ENCODE measurements at regions not wholly inside any gene's neighbourhood (a gene's known extent, or its start where the extent isn't known, plus 50 kb on each side); places are given as distances from the start of the nearest gene placed in this dataset.

DNA sequence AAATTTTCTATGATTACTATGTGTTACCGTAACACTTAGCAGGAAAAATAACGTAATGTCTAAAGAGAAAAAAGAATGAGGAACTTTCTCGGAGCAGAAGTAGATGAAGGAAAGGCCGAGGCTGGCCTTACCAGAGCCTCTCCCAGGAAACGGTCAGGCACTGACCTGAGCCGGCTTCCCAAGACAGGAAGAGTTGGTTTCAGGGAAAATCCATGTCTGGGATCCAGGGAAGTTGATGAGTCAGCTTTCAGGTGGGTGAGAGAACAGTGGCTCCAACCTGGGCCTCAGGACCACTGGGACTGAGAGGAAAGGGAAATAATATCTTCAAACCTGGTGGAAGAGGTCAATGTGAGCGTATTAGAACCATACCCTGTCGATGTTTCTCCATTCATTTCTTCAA is 93.3 kb upstream of the UBL3 start:
- Histone ChIP-seq H3K4me3 (no peak overlapping the region), H3K27me3 (ENCODE audit: low read depth) (peaks cover 49% of the 10 kb centered on the region), H3K36me3 (replicated peaks) (no peaks in the 10 kb centered on the region), H3K9me3 (no peaks in the 10 kb centered on the region), H3K4me1 (peaks cover 17% of the 10 kb centered on the region)
- in situ Hi-C loops (cut with MboI; ENCODE audit: low sequenced_read_pairs) = no loop called here
- peak in 1 of 2 experiments; percentile 18 for DNase-seq (ENCODE audit: low spot score in 2 of 2)

- Histone ChIP-seq H3K4me1 (peaks cover 17% of the 10 kb centered on the region), H3K4me3 (no peak overlapping the region), H3K36me3 (replicated peaks) (no peaks in the 10 kb centered on the region), H3K9me3 (no peaks in the 10 kb centered on the region), H3K27me3 (ENCODE audit: low read depth) (peaks cover 48% of the 10 kb centered on the region)
- peak; percentile 56 to 88 for DNase-seq (ENCODE audit: low spot score in 2 of 2)
- in situ Hi-C loops (cut with MboI; ENCODE audit: low sequenced_read_pairs) = no loop called here
Measured at GRCh38 chr13:29943273-29943672, 92.9 kb upstream of the UBL3 start.

GRCh38 chr13:29940715-29941114 is 90.3 kb upstream of the UBL3 start:
- no peaks in the 10 kb centered on the region for H3K36me3 ChIP-seq (replicated peaks)
- no peak overlapping the region for H3K4me3 ChIP-seq
- peaks cover 57% of the 10 kb centered on the region for H3K27me3 ChIP-seq (ENCODE audit: low read depth)
- DNase-seq (ENCODE audit: low spot score in 2 of 2) = no peak
- peaks cover 17% of the 10 kb centered on the region for H3K4me1 ChIP-seq
- no peaks in the 10 kb centered on the region for H3K9me3 ChIP-seq
- in situ Hi-C loops (cut with MboI; ENCODE audit: low sequenced_read_pairs) = no loop called here

DNA sequence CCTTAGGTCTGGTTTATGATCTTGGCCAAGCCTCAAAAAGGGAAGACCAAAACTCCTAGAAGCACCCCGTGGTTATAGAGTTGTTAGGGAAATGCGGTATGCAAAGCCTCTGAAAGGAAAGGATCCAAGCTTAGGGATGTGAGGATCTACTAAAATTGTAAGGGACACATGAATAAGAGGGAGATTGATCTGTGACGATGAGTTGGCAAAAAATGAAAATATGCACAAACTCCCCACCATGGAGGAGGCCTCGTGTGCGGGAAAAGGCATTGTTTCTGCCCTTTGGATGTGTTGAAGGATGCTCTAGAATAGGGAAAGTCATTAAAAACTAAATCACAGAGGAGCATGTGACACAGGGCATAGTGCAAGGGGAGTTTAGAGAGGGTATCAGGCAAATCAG is 88.7 kb upstream of the UBL3 start:
- Histone ChIP-seq H3K4me3 (no peak overlapping the region), H3K36me3 (replicated peaks) (no peaks in the 10 kb centered on the region), H3K9me3 (no peaks in the 10 kb centered on the region), H3K27me3 (ENCODE audit: low read depth) (peaks cover 55% of the 10 kb centered on the region), H3K4me1 (peaks cover 17% of the 10 kb centered on the region)
- DNase-seq (ENCODE audit: low spot score in 2 of 2) = no peak
- in situ Hi-C loops (cut with MboI; ENCODE audit: low sequenced_read_pairs) = no loop called here

GRCh38 chr13:29937841-29938240 is 87.4 kb upstream of the UBL3 start:
- in situ Hi-C loops (cut with MboI; ENCODE audit: low sequenced_read_pairs) = no loop called here

GRCh38 chr13:29937379-29937778 is 87.0 kb upstream of the UBL3 start:
- Histone ChIP-seq H3K27me3 (ENCODE audit: low read depth) (peaks cover 58% of the 10 kb centered on the region), H3K4me3 (no peak overlapping the region), H3K9me3 (no peaks in the 10 kb centered on the region), H3K36me3 (replicated peaks) (no peaks in the 10 kb centered on the region), H3K4me1 (peaks cover under 1% of the 10 kb centered on the region; the same call in 1 of the 2 replicates)
- in situ Hi-C loops (cut with MboI; ENCODE audit: low sequenced_read_pairs) = no loop called here
- no peak for DNase-seq (ENCODE audit: low spot score in 2 of 2)

More at GRCh38 chr13:29937841-29938240, 87.4 kb upstream of the UBL3 start:
- H3K27me3 ChIP-seq (ENCODE audit: low read depth) = peaks cover 58% of the 10 kb centered on the region
- no peak overlapping the region for H3K4me3 ChIP-seq
- no peak for DNase-seq (ENCODE audit: low spot score in 2 of 2)
- peaks cover 5% of the 10 kb centered on the region for H3K4me1 ChIP-seq
- no peaks in the 10 kb centered on the region for H3K9me3 ChIP-seq
- no peaks in the 10 kb centered on the region for H3K36me3 ChIP-seq (replicated peaks)

- Histone ChIP-seq H3K9me3 (no peaks in the 10 kb centered on the region), H3K27me3 (ENCODE audit: low read depth) (peaks cover 54% of the 10 kb centered on the region), H3K4me3 (no peak overlapping the region), H3K36me3 (replicated peaks) (no peaks in the 10 kb centered on the region), H3K4me1 (no peaks in the 10 kb centered on the region)
- in situ Hi-C loops (cut with MboI; ENCODE audit: low sequenced_read_pairs) = no loop called here
- DNase-seq (ENCODE audit: low spot score in 2 of 2) = no peak
Measured at GRCh38 chr13:29936956-29937355, 86.5 kb upstream of the UBL3 start.

DNA sequence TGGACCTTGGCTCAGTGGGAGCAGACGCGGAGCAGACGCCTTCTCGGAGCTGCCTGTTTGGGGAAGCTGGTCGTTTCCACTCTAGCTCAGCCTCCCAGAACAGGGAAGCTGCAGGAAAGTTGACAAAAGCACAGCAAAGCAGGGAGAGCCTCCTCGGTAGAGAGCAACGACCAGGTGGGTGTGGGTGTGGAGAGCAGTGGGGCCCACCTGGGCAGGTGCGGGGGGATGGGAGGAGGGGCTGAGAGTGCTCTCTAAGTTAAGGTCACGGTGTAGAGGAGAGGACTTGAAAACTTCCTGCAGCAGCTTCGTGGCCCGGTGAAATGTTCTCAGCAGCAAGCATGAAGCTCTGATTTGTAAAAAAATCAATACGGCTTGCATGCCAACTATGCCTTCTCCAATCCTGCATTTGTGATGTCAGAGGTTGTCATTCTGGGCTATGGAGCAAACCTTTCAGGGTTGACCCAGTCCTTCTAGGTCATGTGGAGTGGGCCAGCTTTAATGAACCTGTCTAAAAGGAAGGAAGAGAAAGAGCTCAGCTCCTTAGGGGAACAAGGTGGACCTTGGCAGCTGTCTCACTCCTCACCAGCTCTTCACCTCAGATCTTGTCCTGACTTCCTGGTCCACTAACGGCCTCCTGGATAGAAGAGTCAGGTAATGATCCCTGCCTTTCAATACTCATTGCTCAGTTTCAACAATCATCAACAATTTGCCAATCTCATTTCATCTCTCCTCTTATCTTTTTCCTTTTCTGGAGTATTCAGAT is 85.8 kb upstream of the UBL3 start:
- H3K4me1 ChIP-seq = no peaks in the 10 kb centered on the region
- peaks cover 47% of the 10 kb centered on the region for H3K27me3 ChIP-seq (ENCODE audit: low read depth)
- no peaks in the 10 kb centered on the region for H3K36me3 ChIP-seq (replicated peaks)
- no peak overlapping the region for H3K4me3 ChIP-seq
- in situ Hi-C loops (cut with MboI; ENCODE audit: low sequenced_read_pairs) = no loop called here
- no peak for DNase-seq (ENCODE audit: low spot score in 2 of 2)
- no peaks in the 10 kb centered on the region for H3K9me3 ChIP-seq

GRCh38 chr13:29935309-29935981 is 85.0 kb upstream of the UBL3 start:
- Histone ChIP-seq H3K4me1 (no peaks in the 10 kb centered on the region), H3K27me3 (ENCODE audit: low read depth) (peaks cover 39% of the 10 kb centered on the region), H3K36me3 (replicated peaks) (no peaks in the 10 kb centered on the region), H3K4me3 (no peak overlapping the region), H3K9me3 (no peaks in the 10 kb centered on the region)
- in situ Hi-C loops (cut with MboI; ENCODE audit: low sequenced_read_pairs) = no loop called here
- no peak for DNase-seq (ENCODE audit: low spot score in 2 of 2)

GRCh38 chr13:29934531-29935308 is 84.3 kb upstream of the UBL3 start:
- H3K9me3 ChIP-seq = no peaks in the 10 kb centered on the region
- in situ Hi-C loops (cut with MboI; ENCODE audit: low sequenced_read_pairs) = no loop called here
- H3K4me1 ChIP-seq = no peaks in the 10 kb centered on the region
- no peak for DNase-seq (ENCODE audit: low spot score in 2 of 2)
- no peak overlapping the region for H3K4me3 ChIP-seq
- no peaks in the 10 kb centered on the region for H3K36me3 ChIP-seq (replicated peaks)
- H3K27me3 ChIP-seq (ENCODE audit: low read depth) = peaks cover 33% of the 10 kb centered on the region

- in situ Hi-C loops (cut with MboI; ENCODE audit: low sequenced_read_pairs) = no loop called here
- Histone ChIP-seq H3K4me3 (no peak overlapping the region), H3K4me1 (no peaks in the 10 kb centered on the region), H3K36me3 (replicated peaks) (no peaks in the 10 kb centered on the region), H3K9me3 (no peaks in the 10 kb centered on the region), H3K27me3 (ENCODE audit: low read depth) (peaks cover 25% of the 10 kb centered on the region; the same call in 1 of the 2 replicates)
- DNase-seq (ENCODE audit: low spot score in 2 of 2) = no peak
Measured at GRCh38 chr13:29933401-29933800, 83.0 kb upstream of the UBL3 start.

GRCh38 chr13:29931696-29932095 is 81.3 kb upstream of the UBL3 start:
- H3K9me3 ChIP-seq = no peaks in the 10 kb centered on the region
- in situ Hi-C loops (cut with MboI; ENCODE audit: low sequenced_read_pairs) = no loop called here
- no peaks in the 10 kb centered on the region for H3K4me1 ChIP-seq
- no peaks in the 10 kb centered on the region for H3K36me3 ChIP-seq (replicated peaks)
- no peak for DNase-seq (ENCODE audit: low spot score in 2 of 2)
- no peak overlapping the region for H3K4me3 ChIP-seq
- peaks cover 10% of the 10 kb centered on the region; the same call in 1 of the 2 replicates for H3K27me3 ChIP-seq (ENCODE audit: low read depth)

DNA sequence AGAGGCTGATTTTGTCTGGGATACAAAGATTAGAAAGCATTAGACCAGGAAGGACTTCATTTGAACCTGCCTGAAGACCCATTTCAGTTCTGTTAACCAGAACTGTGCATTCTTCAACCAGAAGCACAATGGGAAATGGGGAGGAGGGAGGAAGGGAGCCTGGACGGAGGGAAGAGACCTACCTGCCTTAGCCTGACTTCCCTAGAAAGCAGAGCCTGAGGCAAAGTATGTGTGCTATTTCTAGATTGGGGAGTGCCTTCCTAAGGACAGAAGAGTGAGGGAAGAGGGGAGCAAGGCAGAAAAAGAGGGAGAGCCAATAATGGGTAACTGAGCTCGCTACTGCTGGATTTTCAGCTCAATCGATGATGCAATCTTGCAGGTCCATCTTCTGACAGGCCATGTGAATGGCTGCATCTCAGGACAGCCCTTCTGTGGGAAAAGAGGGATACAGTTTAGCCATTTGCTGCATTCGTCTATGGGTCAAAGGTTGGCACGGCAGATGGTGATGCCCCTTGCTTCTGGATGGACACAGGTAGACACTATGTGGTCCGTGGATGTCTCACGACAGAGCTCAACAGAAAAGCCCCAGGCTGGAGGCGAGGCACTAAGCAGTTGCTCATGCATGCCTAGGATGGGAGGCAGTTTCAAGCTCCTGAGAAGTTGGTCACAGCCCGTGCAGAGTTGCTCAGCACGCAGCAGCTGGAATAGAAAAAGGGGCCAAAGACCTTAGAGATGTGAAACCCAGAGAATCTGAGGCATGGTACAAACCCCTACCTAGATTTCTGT is 78.8 kb upstream of the UBL3 start:
- Histone ChIP-seq H3K9me3 (no peaks in the 10 kb centered on the region), H3K4me1 (no peaks in the 10 kb centered on the region), H3K36me3 (replicated peaks) (no peaks in the 10 kb centered on the region), H3K27me3 (ENCODE audit: low read depth) (0 out of 2 replicates have a peak, but pooled peaks cover 3% of the 10 kb centered on the region), H3K4me3 (no peak overlapping the region)
- in situ Hi-C loops (cut with MboI; ENCODE audit: low sequenced_read_pairs) = no loop called here
- DNase-seq (ENCODE audit: low spot score in 2 of 2) = no peak
